ENCODE measurements at regions not wholly inside any gene's neighbourhood (a gene's known extent, or its start where the extent isn't known, plus 50 kb on each side); places are given as distances from the start of the nearest gene placed in this dataset.

DNA sequence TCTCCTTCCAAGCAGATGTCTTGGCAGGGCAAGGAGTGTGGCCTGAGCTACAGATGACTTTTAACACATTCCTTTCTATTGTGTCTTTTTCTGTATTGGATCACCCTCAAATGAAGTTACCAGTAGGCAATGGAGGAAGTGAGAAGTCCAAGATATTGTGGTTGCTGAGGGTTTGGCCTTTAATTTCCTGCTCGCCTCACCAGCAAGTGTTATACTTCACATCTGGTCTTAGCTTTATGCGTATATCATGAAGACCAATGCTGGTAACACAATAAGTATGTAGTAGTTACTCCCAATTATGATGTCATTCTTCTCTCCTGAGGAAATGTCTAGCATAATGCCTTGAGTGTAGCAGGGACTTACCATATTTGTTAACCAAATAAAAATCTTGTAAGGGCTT lies 179.9 kb downstream of the ZIC1 start:
- no peak for DNase-seq (ENCODE audit: low read depth)

DNA sequence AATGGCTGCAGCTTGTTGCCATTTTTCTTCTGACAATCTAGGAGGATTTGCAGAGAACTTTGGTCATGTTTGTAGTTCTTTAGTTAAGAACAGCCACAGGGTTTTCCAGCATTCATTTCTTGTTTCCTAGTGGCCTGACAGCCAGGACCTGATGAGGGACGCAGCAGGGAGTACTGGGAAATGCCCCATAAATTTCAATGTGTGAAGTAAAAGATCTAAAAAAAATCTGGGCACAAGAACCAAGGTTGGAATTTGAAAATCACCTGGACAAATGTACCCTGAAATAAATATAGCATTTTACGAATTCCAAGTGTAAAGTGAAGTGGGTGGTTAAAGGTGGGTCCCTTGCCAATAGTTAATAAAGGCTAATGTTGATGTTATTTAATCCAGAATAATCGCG lies 195.0 kb downstream of the ZIC1 start:
- DNase-seq (ENCODE audit: low read depth): no peak

DNA sequence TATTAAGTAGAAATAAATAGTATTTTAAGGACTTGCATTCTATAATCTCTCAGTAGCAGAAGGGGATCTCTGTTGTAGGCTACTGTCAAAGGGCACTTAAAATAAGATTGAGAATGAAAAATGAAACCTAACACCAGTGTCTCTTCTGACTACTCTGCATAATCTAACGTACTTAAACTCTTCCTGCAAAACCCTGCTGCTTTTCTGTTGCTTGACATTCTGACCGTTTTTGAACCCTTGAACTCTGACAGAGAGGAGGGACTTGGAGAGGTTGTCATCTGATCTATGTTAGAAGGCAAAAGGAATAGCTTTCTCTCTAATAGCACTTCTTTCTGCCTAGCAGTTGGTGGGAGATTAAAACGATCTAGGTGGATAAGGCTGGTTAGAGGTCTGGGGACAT lies 204.6 kb downstream of the ZIC1 start:
- DNase-seq (ENCODE audit: low read depth): no peak

DNA sequence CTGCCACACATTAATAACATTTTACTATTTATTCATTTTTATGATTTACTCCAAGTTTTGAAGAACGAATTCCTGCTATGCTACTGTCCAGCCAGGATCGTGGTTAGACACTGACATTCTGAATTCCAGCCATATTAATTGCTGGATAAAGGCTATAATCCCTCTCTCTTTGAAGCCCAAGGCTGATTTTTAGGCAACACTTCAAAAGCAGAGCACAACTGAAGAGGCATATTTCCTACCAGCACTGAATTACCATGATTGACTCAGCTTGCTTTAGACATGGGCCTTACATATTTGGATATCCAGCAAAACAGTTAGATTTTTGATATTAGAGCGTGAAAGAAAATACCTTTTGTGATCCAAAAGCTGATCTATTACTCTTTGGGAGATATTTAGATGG lies 205.0 kb downstream of the ZIC1 start:
- no peak for DNase-seq (ENCODE audit: low read depth)

DNA sequence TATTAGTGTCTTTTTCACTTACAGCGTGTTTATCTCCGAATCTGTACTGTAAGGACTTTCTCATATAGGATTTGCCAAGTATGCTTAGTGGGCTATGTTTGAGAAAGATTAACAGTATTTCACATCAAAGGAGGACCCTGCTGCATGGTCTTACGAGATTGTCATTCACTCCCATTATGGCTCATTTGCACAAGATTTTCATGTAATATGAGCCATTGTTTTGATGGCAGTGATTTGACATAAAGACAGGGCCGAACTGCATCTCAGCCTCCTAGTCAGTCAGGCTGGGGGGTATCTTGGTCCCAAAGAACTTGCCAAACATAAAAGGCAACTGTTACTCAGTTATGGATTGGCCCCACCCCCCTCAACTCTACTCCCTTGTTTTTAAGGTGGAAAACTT lies 205.9 kb downstream of the ZIC1 start:
- no peak for DNase-seq (ENCODE audit: low read depth)

DNA sequence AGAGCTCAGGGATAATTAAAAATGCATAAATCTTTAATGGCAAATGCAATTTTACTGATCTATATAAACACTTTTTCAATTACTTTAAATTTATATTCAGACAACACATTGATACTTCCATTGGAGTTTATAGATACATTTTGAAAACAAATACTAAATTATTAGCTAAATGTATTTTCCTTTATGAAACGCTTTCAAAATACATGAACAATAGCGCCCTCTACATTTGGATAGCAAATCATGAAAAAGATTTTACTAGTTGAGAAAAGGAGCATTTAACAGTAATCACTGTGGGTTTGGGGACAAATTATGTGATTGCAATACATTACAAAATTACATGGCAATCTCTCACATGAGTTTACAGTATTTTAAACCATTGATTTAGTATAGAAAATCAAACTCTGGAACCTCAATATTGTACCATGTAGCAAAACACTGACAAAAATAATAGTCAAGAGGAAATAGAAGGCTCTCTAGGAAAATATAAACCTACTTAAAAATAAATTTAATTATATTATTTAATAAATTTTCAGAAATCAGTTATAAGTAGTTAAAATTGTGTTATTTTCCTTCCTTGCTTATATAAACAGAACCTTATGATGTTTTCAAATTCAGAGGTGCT lies 207.9 kb downstream of the ZIC1 start:
- DNase-seq (ENCODE audit: low read depth): no peak

DNA sequence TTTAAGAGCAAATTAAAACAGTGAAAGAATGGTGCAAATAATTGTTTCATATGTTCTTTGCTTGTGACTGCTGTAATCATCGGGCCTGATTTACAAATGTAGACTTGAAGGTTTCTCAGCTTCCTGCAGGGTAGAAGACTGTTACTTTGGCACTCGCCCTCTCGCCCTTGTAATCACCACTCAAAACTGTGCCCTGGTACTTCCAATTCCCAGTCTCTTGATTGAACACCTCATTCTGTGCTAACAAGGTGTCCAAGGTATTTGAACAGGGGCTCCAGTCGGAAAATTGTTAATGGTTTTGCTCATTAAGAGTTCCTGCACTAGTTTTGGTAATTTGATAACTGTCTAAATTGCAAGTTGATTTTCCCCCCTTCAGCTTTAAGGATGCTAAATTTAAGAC lies 209.5 kb downstream of the ZIC1 start:
- DNase-seq (ENCODE audit: low read depth): no peak

DNA sequence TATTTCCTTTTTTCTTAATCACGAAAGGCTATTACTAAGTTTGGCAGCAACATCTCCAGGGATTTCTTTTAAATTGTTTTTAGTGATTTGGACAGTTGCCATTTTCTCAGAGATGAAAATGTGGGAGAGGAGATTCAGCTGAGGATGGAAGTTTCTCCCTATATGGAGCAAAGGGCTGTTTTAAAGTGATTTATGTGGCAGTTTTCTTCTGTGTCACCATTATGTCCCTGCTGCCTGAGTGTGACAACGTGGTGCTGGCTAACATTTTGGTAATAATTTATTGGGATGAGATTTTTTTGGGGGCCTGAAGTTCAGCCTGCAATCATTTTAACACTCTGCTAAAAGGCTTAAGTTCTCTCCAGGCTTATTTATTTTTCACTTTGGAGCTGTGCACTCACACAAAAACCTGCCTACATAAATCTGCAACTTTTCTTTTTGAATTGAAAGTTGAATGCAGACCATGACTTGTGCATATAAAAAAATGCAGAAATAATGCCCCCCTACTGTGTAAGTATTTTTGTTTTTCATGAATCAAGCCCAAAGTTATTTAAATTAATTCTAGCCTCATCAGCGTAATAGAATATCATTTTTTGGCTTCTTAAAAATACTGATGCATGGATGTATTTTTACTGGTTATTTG lies 210.9 kb downstream of the ZIC1 start:
- no peak for DNase-seq (ENCODE audit: low read depth)

DNA sequence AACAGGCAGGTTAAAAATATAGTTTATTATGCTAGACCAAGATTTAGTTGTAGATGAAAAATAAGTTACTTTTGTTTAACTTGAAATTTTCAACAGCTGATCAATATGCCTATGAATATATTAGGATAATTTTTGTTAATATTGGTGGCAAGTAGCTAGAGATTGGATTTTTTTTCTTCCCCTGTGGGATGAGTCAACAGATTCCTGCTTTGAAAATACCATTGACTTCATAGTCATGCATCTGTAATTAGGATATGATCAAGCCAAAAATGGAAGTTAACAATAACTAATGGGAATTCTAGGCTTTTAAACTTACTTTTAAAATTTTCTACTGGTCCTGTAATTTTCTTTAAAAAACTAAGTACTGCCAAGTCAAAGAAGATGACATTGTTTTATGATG lies 211.7 kb downstream of the ZIC1 start:
- no peak for DNase-seq (ENCODE audit: low read depth)

DNA sequence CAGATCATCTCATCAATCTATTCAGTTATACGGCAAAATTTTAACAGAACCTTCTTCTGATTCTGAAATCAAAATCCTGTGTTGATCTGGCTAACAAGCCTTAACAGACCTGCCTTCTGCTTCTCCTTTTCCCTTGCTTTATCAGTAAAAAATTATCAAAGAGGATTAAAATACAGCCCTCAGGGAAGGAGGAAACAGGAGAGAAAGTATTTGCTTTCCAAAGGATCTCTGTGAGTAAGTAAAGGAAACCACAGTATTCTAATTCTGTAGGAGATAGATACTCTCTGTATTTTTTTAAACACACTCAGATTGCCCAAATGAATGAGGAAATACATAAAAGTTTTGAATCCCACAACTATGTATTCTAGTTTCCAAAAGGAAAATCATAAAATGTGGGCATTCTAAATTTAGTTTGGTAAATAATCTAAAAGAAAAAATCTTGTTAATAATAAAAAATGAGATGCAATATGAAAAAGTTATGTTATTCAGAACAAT lies 221.8 kb downstream of the ZIC1 start:
- peak; percentile 1 for DNase-seq (ENCODE audit: low read depth)

DNA sequence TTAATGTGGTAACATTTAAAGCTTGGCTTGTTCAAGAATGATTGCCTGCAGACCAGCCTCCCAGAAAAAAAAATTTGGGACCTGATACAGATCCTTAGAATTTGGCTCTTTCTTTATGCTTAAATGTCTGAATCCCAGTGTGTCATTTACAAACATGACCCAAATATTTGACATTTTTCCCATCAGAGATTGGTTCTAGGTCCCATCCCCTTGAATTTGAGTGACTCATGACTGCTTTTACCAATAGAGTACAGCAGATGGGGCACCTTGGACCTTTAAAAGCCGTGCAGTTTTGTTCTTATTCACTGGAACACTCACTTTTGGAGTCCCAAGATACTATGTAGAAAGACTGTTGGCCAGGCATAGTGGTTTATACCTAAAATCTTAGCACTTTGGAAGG lies 231.6 kb downstream of the ZIC1 start:
- no peak for DNase-seq (ENCODE audit: low read depth)

DNA sequence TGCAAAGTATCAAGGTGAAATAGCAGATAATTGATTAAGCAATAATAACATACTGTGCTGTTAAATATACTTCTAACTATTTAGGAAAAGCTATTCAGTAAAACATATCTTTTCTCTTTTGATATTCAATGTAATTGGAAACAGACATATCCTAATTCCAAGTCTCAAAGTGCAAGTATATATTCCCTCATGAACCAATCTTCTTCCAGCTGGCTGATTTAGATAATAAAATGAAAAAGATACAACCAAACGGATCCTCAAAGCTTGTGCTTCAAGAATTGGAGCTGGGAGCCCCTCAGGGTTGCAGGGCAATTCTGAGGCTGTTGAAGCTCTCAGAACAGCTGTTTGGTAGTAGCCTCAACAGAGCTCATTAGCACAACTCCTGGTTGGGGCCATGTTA lies 236.6 kb downstream of the ZIC1 start:
- no peak for DNase-seq (ENCODE audit: low read depth)

DNA sequence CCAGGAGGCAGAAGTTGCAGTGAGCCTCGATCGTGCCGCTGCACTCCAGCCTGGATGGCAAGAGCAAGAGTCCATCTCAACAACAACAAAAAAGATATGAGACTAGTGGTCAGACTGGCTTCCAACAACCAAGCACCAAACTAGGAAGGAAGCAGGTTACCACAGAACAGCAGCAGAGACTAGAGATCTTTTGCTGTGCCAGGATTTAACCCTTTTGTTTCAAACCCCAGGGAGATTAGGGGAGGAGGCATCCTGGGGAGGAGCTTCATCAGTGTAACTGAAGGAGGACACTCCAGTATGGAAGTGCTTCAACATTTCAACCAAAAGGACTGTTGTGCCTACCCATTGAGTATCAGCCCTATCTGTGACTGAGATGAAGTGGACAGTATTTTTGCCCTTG lies 240.3 kb downstream of the ZIC1 start:
- DNase-seq (ENCODE audit: low read depth): no peak

DNA sequence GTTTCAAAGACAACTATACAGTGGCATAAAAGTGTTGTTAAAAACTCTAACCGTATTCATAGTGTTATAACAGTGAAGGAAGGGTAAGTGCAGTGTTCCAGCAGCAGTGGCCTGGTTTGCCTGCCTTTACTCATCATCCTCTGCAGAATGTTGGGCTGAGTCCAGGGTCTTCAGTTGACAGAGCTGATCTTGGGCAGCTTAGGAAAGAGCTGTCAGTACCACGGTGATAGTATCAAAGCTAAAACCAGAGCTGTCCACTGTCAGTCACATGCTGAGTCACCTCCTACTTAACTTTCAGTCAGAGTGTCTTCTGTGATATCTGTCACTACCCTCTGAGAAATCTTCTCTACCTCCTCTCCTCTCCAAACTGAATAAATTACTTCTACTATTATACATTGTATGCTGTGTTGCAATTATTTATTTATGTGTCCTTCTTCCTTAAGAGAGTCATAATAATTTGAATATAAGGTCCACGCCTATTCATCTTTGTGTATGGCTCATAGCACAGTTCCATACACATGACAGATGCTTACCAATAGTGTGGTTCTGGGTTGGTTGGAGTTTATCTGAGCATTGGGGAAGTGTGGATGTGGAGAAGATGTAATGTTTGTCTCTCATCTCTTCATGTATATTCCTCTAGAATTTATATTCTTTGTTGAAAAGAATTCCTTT lies 242.1 kb downstream of the ZIC1 start:
- no peak for DNase-seq (ENCODE audit: low read depth)

DNA sequence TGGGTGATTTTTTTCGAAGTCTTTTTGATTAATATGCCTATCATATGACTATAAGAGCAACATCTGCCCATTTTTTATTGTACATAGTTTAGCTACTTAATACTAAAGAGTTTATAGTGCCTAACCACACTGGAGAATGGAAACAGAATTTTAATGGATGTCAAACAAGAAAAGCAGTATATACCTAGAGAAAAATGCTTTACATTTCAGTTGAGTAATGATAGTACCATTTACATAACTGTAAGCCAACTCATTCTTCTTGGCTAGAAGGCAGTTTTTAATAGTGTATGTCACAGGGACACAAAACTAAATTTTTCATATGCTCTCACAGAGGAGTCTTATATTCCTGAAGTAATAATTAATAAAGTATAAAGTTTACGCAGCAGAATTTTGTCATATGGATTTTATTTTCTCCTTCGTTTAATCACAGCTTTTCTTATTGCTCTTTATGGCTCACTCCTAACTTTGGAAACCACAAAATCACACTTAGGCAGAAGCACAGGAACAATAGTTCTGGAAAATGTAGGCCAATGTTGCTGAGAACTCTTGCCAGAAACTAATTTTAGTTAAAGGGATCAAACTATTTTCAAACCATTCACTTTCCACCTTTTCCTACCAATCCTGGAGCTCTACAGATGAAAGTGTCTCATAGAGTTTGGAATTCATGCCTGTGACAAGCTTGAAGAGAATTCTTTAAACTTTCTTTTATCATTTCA lies 243.6 kb downstream of the ZIC1 start:
- DNase-seq (ENCODE audit: low read depth): no peak

DNA sequence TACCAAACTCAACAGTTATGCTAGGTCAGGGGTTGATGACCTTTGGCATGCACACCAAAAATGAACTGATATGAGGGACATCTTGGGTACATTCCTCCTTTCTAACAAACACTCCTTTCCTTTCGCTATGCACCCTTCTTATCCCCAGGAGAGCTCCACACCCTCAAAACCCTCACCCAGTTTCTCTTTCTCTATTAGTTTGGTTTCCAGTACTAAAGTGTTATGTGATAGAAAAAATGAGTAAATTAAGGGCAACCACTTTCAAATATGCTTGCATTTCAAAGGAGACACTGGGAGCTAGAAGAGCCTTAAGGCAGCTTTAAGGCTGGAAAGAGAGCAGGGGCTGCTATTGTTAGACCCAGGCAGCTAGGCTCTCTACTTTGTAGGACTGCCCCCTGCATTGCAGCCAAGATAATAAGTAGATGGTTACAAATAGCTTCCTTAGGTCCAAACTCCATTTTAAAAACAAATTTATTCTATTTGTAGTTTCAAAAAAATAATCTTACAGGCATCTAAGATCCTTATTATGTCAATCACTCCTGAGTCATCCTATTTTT lies 244.3 kb downstream of the ZIC1 start:
- no peak for DNase-seq (ENCODE audit: low read depth)

DNA sequence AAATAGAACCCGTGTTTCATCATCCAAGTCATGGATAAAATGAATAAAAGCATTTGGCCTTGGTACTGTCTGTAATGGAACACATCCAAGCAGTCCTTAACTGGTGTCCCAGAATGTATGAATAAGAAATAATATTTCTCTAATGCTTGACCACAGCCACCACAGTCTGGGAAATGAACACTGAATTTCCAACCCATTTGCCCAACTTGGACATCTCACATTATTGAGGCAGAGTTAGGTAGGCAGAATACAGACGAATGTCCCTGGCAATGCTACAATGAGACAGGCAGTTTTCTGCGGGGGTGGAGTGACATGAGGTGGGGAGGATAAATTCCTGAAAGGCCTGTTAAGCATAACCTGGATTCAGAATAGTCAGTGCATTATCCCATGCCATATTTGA lies 245.7 kb downstream of the ZIC1 start:
- no peak for DNase-seq (ENCODE audit: low read depth)

DNA sequence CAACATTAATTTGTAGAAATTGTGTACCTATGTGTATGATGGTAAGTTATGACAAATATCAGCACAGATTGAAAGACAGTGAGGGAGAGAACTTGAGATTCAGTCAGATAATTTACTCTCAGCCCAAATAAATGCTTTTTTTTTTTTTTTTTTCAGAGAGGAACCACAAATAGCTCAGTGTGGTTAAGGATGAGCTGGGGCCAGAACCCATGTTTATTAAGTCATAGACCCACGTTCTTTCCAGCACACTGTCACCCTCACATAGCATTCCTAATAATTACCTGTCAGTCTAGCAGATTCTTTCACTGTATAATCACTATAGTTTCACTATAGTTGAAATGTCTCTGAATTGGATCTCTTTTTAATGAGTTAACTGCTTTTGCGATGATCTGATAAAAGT lies 246.1 kb downstream of the ZIC1 start:
- no peak for DNase-seq (ENCODE audit: low read depth)

DNA sequence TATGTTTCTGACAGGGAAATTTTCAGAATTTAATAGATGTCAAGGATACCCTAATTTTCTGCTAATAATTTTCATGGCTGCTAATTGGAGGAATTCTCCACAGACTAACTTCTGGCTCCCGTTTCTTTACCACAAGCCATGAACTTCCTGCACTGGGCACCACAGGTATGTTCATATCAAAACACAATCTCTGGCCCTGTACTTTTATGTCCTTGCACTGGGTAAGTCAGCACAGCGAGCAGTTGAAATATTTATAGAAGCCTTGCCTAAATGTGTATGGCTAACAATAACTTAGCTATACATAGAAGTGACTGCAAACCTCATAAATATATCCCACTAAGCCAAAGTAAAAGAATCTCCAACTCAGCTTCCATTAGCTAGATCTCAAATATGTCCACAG lies 246.9 kb downstream of the ZIC1 start:
- DNase-seq (ENCODE audit: low read depth): no peak

DNA sequence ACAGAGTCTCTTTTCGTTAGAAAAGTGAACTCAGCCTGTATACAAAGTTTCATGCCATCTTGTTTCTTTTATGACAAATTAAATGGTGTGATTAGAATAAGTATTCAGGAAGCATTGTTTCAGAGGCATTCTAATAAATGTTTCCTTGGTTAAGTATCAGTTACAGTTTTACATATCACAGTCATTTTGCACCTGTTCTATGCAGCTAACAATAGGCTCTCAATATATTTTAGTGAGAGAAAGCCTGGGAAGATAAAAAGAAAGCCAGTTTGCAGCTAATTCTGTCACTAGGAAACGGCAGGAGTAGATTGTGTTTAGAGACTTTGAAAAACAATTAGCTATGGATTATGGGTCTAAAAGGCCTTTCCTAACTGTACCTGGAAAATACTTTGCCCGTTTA lies 252.8 kb downstream of the ZIC1 start:
- no peak for DNase-seq (ENCODE audit: low read depth)

DNA sequence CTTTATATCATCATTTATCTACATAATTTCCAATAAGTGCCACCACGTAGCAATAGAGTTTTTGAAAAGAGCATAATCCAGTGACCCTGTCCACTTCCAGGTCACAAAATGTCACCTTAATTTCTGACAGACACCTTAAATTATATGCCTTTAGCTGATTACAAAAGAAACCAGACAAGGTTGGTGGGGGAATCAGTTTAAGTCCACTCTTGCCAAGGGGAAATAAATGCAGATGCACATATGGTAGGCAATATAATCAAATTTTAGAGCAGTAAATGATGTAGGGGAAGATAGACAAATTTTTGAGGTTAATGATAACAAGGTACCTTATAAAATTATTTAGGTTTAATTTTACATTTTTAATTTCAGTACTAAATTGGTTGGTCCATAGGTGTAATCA lies 253.5 kb downstream of the ZIC1 start:
- no peak for DNase-seq (ENCODE audit: low read depth)

DNA sequence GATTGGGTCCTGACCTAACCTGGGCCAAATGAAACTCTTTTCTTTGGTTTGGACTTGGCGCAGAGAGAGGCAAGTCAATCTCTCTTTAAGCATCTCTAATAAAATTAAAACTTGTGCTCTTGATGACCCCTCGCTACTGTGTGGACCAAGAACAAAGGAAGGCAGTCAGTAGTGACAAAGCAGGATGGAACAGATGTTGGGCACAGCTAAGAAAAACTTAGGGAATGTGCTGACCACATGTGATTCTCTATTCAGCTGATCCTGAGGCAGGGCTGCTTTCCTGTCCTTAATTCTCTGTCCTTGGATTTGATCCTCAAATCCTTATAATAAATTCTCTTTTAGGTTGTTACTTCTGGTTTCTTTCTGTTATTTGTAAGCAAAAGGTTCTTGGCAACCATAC lies 259.9 kb downstream of the ZIC1 start:
- DNase-seq (ENCODE audit: low read depth): no peak

DNA sequence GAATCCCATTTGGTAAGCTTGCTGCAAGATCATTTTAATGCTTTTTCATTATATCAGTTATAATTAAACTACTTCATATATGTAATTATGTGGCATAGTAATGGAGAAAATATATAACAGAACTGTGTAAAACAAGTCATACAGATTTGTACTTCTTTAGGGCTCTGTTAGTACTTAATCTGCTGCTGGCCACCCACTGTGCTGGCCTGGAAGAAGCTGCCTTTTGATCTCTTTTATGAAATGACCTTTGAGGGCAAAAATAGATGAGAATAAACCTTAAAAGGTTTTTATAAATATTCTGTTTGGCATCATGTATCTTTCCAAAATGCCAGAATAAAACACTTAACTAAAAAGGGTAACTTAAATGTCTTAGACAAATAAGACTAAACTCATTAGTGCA lies 262.9 kb downstream of the ZIC1 start:
- DNase-seq (ENCODE audit: low read depth): no peak

Measured in RPMI7951 (cell line).